Gastrocnemius medialis (tissue), 4 donors: ENCODE measurements at regions not wholly inside any gene's neighbourhood (a gene's known extent, or its start where the extent isn't known, plus 50 kb on each side); places are given as distances from the start of the nearest gene placed in this dataset.

Experiments used
- ATAC-seq, 2 donors: fragments of 150-250 bp; one replicate each; pipeline ENCODE4 v1.9.1; 2016
- DNase-seq, 2 donors: peaks; one replicate each; pipeline ENCODE4 v3.0.0-alpha.2; 2019
- H3K27ac ChIP-seq, 4 donors: fragments of 200-600 bp; sonication (generic); 1 replicate in 1 of 4; 2 replicates in 3 of 4; pipeline ENCODE4 v1.5.1; 2016 to 2018; ENCODE audit warnings: mild to moderate bottlenecking in 2 of 4, moderate library complexity in 1 of 4
- H3K27me3 ChIP-seq, 3 donors: fragments of 200-600 bp; sonication (generic) in 2 of 3; 1 replicate in 1 of 3; 2 replicates in 2 of 3; pipeline versions ENCODE4 v1.5.1 to v1.6.0; 2016 to 2019; ENCODE audit warnings: mild to moderate bottlenecking in 1 of 3, moderate library complexity in 1 of 3
- H3K36me3 ChIP-seq, 2 donors: fragments of 200-600 bp; sonication (generic) in 1 of 2; one replicate each; pipeline ENCODE4 v1.5.1; 2017 to 2018
- H3K4me1 ChIP-seq, 2 donors: fragments of 200-600 bp; sonication (generic) in 1 of 2; one replicate each; pipeline ENCODE4 v1.5.1; 2016 to 2017; ENCODE audit warnings: mild to moderate bottlenecking in 2 of 2
- H3K4me3 ChIP-seq, 4 donors: fragments of 200-600 bp; sonication (generic) in 3 of 4; 1 replicate in 1 of 4; 2 replicates in 3 of 4; pipeline ENCODE4 v1.5.1; 2016 to 2019; ENCODE audit warnings: mild to moderate bottlenecking in 2 of 4
- H3K9me3 ChIP-seq, 3 donors: fragments of 200-600 bp; sonication (generic) in 2 of 3; 1 replicate in 1 of 3; 2 replicates in 2 of 3; pipeline ENCODE4 v1.5.1; 2016 to 2019
- POLR2A ChIP-seq, 2 donors: fragments of 450-650 bp; IDR thresholded peaks; one replicate each; pipeline ENCODE4 v1.6.1; 2017; ENCODE audit warnings: antibody characterized with exemption in 2 of 2, mild to moderate bottlenecking in 2 of 2, moderate library complexity in 2 of 2
- in situ Hi-C, 4 donors: fragments of 200-750 bp; cut with MboI; loops; one replicate each; pipeline versions ENCODE4 v1.15.0 to v1.8.0; 2017; ENCODE audit warnings: low sequenced_read_pairs in 4 of 4
- intact Hi-C: fragments of 100-400 bp; cut with DNase I; formaldehyde crosslinking; loops from one replicate; pipeline ENCODE4 v1.15.1; 2023; ENCODE audit warnings: low total_unique reads
- TF ChIP-seq, protein P1 (sequence below), 5 experiments: fragments of 450-650 bp in 3 of 5; fragments of 200-600 bp in 2 of 5; sonication (generic) in 2 of 5; IDR thresholded peaks in 4 of 5; conservative IDR thresholded peaks in 1 of 5; 1 replicate in 4 of 5; 2 replicates in 1 of 5; pipeline ENCODE4 v1.5.1; 2016 to 2019; ENCODE audit warnings: antibody characterized with exemption in 5 of 5, mild to moderate bottlenecking in 3 of 5, moderate library complexity in 3 of 5

DNA sequence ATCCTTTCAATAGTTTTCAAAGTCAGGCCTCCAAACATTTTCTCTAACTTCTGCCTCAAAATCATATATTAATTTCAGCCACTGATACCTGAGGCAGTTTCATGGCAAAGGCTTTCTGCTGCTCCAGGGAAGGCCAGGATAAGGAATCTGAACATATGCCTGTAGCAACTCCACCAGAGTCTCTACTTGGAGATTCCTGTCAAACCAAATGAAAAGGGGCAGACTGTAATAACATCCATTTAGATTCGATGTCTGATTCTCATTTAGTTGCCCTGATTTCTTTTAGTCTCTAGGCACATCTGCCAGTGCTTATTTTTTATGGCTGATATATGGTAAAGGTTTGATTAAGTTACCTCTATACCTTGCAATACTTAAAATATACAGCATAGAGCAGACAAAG, 109.6 kb upstream of the ZNF385D start:
- intact Hi-C loops, result no loop called here
- TF ChIP-seq, protein P1, sequence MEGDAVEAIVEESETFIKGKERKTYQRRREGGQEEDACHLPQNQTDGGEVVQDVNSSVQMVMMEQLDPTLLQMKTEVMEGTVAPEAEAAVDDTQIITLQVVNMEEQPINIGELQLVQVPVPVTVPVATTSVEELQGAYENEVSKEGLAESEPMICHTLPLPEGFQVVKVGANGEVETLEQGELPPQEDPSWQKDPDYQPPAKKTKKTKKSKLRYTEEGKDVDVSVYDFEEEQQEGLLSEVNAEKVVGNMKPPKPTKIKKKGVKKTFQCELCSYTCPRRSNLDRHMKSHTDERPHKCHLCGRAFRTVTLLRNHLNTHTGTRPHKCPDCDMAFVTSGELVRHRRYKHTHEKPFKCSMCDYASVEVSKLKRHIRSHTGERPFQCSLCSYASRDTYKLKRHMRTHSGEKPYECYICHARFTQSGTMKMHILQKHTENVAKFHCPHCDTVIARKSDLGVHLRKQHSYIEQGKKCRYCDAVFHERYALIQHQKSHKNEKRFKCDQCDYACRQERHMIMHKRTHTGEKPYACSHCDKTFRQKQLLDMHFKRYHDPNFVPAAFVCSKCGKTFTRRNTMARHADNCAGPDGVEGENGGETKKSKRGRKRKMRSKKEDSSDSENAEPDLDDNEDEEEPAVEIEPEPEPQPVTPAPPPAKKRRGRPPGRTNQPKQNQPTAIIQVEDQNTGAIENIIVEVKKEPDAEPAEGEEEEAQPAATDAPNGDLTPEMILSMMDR (IDR thresholded peaks at IDR 0.05 in 4 of 5, conservative IDR thresholded peaks at IDR 0.05 in 1 of 5), result no peak
- no peak for TF ChIP-seq POLR2A (IDR thresholded peaks at IDR 0.05)

DNA sequence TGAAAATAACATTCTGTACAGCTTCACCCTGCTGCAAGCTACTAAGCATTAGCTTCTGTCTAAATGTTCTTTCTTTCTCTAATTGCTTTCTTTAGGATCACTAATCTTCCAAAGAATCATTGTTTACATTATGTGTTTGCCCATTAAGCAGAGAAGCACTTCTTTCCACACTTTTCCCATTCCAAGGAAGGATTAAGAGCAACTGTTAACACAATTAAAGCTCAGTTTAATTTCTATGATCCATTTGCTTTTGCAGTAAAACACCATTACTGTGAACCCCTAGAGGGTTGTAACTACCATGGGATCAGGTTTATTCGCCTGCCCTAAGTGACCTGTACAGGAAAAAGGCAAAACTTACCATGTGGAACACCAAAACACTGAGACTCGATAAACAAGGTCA, 125.8 kb upstream of the ZNF385D start:
- Histone ChIP-seq H3K36me3 (no peaks in the 10 kb centered on the region), H3K4me1 (peaks cover 0 to 8% of the 10 kb centered on the region in 2 donors), H3K27ac (no peak overlapping the region), H3K27me3 (no peaks in the 10 kb centered on the region), H3K4me3 (no peak overlapping the region), H3K9me3 (no peaks in the 10 kb centered on the region)
- DNase-seq (no peak), ATAC-seq (no peak)
- intact Hi-C loops, result no loop called here
- in situ Hi-C loops, result loop anchor here in 2 of 4 donors (25.0 kb wide), 2 partner anchors 1364 to 1539 kb away; no protein-coding TSS in a partner anchor
- TF ChIP-seq POLR2A (IDR thresholded peaks at IDR 0.05), result no peak
- TF ChIP-seq, protein P1 (IDR thresholded peaks at IDR 0.05 in 4 of 5, conservative IDR thresholded peaks at IDR 0.05 in 1 of 5), result no peak

More for the DNA sequence above, 109.6 kb upstream of the ZNF385D start:
- DNase-seq, result no peak
- Histone ChIP-seq H3K4me3 (no peak overlapping the region), H3K27me3 (no peaks in the 10 kb centered on the region), H3K36me3 (no peaks in the 10 kb centered on the region), H3K9me3 (no peaks in the 10 kb centered on the region), H3K4me1 (no peaks in the 10 kb centered on the region), H3K27ac (no peak overlapping the region)
- in situ Hi-C loops, result no loop called here
- no peak for ATAC-seq

DNA sequence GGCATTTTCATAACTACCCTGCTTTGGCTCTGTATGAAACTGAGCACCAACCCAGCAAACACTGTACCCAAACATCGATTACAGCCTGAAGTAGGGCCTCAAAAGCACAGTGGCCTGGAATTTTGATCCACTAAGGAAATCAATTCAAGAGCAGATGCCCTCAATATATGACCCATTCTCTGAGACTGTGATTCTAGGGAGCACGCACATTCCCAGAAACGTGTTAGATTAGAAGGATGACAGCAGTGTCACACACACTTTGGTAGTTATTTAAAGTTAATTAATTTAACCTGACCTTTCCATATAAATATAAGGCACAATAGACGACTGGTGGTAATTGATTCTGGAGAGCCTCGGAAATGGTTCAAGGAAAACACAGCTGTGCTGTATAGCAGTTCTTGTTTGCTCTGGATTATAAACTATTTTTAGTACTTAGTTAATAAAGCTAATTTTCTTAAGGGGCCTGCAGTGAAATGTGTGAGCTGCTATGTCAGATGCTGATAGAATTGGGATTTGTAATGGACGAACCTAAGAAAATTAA, 126.3 kb upstream of the ZNF385D start:
- Histone ChIP-seq H3K36me3 (no peaks in the 10 kb centered on the region), H3K4me1 (peaks cover 0 to 8% of the 10 kb centered on the region in 2 donors), H3K27ac (no peak overlapping the region), H3K4me3 (no peak overlapping the region), H3K27me3 (no peaks in the 10 kb centered on the region), H3K9me3 (no peaks in the 10 kb centered on the region)
- in situ Hi-C loops, result loop anchor here in 2 of 4 donors (25.0 kb wide), 2 partner anchors 1365 to 1540 kb away; no protein-coding TSS in a partner anchor
- ATAC-seq, result no peak
- no peak for DNase-seq
- intact Hi-C loops, result no loop called here
- TF ChIP-seq, protein P1 (IDR thresholded peaks at IDR 0.05 in 4 of 5, conservative IDR thresholded peaks at IDR 0.05 in 1 of 5), result no peak
- no peak for TF ChIP-seq POLR2A (IDR thresholded peaks at IDR 0.05)

DNA sequence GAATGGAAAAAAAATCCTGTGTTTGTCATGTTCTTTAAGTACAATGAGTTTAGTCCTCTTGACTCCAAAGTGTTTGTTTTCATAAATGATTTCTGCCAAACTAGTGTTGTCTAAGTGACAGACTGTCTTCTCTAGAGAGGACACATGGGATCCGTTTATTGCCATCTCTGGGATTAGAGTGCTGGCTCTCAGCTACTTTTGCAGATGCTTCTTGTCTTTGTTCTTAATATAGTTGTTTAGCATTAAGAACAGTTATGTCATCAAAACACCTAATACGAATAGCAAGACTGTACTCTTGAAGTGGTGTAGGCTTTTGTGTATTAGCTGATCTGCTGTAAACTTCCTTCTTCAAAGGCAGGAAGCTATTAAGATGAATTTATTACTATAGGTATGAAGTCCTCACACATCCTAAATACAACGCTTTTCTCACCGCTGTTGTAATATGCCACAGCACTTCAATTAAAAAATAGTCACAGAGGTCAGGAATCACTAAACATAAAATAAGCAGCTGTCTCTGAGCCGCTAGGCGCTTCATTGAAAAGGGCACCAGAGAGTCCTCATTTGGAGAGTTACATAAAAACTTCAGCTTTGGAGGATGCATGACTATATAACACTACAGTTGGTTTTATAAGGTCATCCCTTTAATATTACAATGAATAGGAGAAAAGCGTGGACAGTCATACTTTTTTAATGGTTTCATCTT, 128.3 kb upstream of the ZNF385D start:
- no peak for ATAC-seq
- intact Hi-C loops (no loop called here), in situ Hi-C loops (loop anchor here in 2 of 4 donors (25.0 kb wide), 2 partner anchors 1367 to 1542 kb away; no protein-coding TSS in a partner anchor)
- no peak for DNase-seq
- H3K27ac ChIP-seq, result no peak overlapping the region
- H3K27me3 ChIP-seq, result no peaks in the 10 kb centered on the region
- TF ChIP-seq POLR2A (IDR thresholded peaks at IDR 0.05), result no peak
- TF ChIP-seq, protein P1 (IDR thresholded peaks at IDR 0.05 in 4 of 5, conservative IDR thresholded peaks at IDR 0.05 in 1 of 5), result no peak
- H3K36me3 ChIP-seq, result no peaks in the 10 kb centered on the region
- no peak overlapping the region for H3K4me3 ChIP-seq
- H3K9me3 ChIP-seq, result no peaks in the 10 kb centered on the region
- H3K4me1 ChIP-seq, result peaks cover 0 to 8% of the 10 kb centered on the region in 2 donors
